ENCODE measurements at regions not wholly inside any gene's neighbourhood (a gene's known extent, or its start where the extent isn't known, plus 50 kb on each side); places are given as distances from the start of the nearest gene placed in this dataset.
"Not testable (repeated sequence)": the region's sequence is repeated elsewhere in the genome, so short reads cannot be mapped to it uniquely, and the experiment has no call there.

DNA sequence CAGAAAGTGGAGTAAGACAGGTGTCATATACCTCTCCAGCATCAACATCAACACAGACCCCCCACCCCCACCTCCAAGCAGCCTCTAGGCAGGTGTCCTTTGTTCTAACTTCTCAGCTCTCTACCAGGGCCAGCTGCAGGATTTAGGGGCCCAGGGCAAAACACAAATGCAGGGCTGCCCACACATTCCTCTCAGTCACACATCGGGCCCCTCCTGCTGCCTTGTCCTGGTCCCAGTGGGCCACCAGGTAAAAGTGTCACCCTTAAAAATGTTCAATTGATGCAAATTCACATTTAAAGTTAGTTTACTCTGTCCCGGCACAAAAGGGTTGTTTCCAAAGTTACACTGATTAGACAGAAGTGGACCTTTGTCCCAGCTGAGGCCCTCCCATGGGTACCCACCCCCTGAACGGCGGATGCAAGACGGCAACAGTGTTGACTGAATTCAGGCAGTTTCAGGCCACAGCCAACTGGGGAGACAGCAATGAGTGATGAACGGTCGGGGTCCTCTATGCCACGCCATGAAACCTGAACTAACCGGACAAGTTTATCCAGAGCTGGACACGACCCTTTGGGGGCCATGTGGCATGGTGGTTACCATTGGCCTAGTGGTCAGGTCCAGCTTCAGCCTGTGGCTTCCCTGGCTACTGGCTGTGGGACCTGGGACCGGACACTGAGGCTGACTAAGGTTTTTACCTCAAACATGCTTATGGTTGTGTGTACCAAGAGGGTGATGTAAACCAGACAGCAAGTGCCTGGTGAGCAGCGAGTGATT, 52.2 kb upstream of the UNC93A start:
- ATAC-seq = no peak
- H3K9me3 Mint-ChIP-seq = no peaks in the 10 kb centered on the region
- no peak for DNase-seq (ENCODE audit: low spot score in 2 of 2)
- no peaks in the 10 kb centered on the region for H3K4me1 Mint-ChIP-seq
- H3K27ac Mint-ChIP-seq = no peak overlapping the region
- H3K4me3 Mint-ChIP-seq = no peak overlapping the region
- no peaks in the 10 kb centered on the region for H3K36me3 Mint-ChIP-seq

DNA sequence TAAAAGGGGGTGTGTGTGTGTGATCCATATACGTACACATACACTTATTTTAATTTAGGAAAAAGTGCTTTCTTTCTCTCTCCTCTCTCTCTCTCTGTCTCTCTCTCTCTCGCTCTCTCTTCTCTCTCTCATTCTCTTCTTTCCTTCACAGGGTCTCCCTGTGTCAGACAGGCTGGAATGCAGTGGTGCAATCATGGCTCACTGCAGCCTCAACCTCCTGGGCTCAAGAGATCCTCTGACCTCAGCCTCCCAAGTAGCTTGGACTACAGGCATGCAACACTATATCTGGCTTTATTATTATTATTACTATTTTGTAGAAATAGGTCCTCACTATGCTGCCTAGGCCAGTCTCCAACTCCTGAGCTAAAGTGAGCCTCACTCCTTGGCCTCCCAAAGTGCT, 51.6 kb upstream of the UNC93A start:
- not testable (repeated sequence) for H3K27ac Mint-ChIP-seq; H3K36me3 Mint-ChIP-seq; H3K4me1 Mint-ChIP-seq; ATAC-seq; H3K4me3 Mint-ChIP-seq; H3K9me3 Mint-ChIP-seq; DNase-seq (ENCODE audit: low spot score in 2 of 2)

DNA sequence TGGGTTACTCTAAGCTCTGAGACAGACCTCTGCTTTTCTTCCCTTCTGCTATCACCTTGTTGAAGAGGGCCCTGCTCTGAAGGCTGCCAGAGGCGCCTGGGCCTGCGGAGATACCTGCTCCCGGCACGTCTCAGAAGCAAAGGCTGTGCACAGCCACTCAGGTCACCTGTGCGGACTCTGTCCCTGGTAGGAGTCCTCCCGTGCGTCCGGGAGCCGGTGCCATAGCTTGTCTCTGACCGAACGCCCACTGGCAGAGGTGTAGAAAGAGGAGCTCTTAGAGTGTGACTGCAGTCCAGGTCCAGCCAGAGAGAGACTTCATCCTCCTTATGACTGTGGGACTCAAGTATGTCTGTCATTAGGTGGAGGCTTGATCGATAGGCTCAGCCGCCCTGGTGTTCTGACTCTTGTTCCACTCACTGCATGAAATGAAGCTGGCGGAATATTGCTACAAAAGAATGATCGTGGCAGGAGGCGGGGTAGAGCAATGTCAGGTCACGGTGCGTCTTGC, 51.0 kb upstream of the UNC93A start:
- DNase-seq (ENCODE audit: low spot score in 2 of 2) (no peak), ATAC-seq (no peak)
- Mint-ChIP-seq H3K27ac (no peak overlapping the region), H3K36me3 (no peaks in the 10 kb centered on the region), H3K4me3 (no peak overlapping the region), H3K9me3 (no peaks in the 10 kb centered on the region), H3K4me1 (no peaks in the 10 kb centered on the region)

All from stimulated activated effector memory CD8-positive, alpha-beta T cell treated with anti-CD3 and anti-CD28 coated beads, Interleukin-12 subunit alpha, Interleukin-12 subunit beta, amount 100 ng/mL, for 72 hours (primary cell).